ENCODE measurements at regions not wholly inside any gene's neighbourhood (a gene's known extent, or its start where the extent isn't known, plus 50 kb on each side); places are given as distances from the start of the nearest gene placed in this dataset.

GRCh38 chr17:5931616-5932015, 138.6 kb upstream of the WSCD1 start:
- TF ChIP-seq CTCF (IDR thresholded peaks at IDR 0.05; ENCODE audit: partially characterized antibody, unreplicated experiment), result no peak
- DNase-seq, result no peak
- Mint-ChIP-seq H3K27ac (ENCODE audit: unreplicated experiment) (no peak overlapping the region), H3K9me3 (ENCODE audit: unreplicated experiment) (peaks cover 4% of the 10 kb centered on the region), H3K27me3 (ENCODE audit: unreplicated experiment) (peaks cover 3% of the 10 kb centered on the region), H3K4me1 (ENCODE audit: low read depth, unreplicated experiment) (no peaks in the 10 kb centered on the region), H3K36me3 (ENCODE audit: unreplicated experiment) (no peaks in the 10 kb centered on the region), H3K4me3 (ENCODE audit: unreplicated experiment) (no peak overlapping the region)

- H3K27ac Mint-ChIP-seq (ENCODE audit: unreplicated experiment), result no peak overlapping the region
- H3K9me3 Mint-ChIP-seq (ENCODE audit: unreplicated experiment), result peaks cover 2% of the 10 kb centered on the region
- no peaks in the 10 kb centered on the region for H3K4me1 Mint-ChIP-seq (ENCODE audit: low read depth, unreplicated experiment)
- H3K36me3 Mint-ChIP-seq (ENCODE audit: unreplicated experiment), result no peaks in the 10 kb centered on the region
- H3K4me3 Mint-ChIP-seq (ENCODE audit: unreplicated experiment), result no peak overlapping the region
- peaks cover 3% of the 10 kb centered on the region for H3K27me3 Mint-ChIP-seq (ENCODE audit: unreplicated experiment)
- DNase-seq, result no peak
- TF ChIP-seq CTCF (IDR thresholded peaks at IDR 0.05; ENCODE audit: partially characterized antibody, unreplicated experiment), result no peak
Observed at GRCh38 chr17:5933430-5933829, 136.7 kb upstream of the WSCD1 start.

GRCh38 chr17:5941258-5941657, 128.9 kb upstream of the WSCD1 start:
- H3K27ac Mint-ChIP-seq (ENCODE audit: unreplicated experiment), result no peak overlapping the region
- H3K4me1 Mint-ChIP-seq (ENCODE audit: low read depth, unreplicated experiment), result peaks cover 15% of the 10 kb centered on the region
- no peak for DNase-seq
- peaks cover 2% of the 10 kb centered on the region for H3K36me3 Mint-ChIP-seq (ENCODE audit: unreplicated experiment)
- H3K4me3 Mint-ChIP-seq (ENCODE audit: unreplicated experiment), result no peak overlapping the region
- no peak for TF ChIP-seq CTCF (IDR thresholded peaks at IDR 0.05; ENCODE audit: partially characterized antibody, unreplicated experiment)
- peaks cover 2% of the 10 kb centered on the region for H3K9me3 Mint-ChIP-seq (ENCODE audit: unreplicated experiment)
- H3K27me3 Mint-ChIP-seq (ENCODE audit: unreplicated experiment), result no peaks in the 10 kb centered on the region

- TF ChIP-seq CTCF (IDR thresholded peaks at IDR 0.05; ENCODE audit: partially characterized antibody, unreplicated experiment), result no peak
- Mint-ChIP-seq H3K36me3 (ENCODE audit: unreplicated experiment) (peaks cover 7% of the 10 kb centered on the region), H3K9me3 (ENCODE audit: unreplicated experiment) (peaks cover 5% of the 10 kb centered on the region), H3K27ac (ENCODE audit: unreplicated experiment) (no peak overlapping the region), H3K4me1 (ENCODE audit: low read depth, unreplicated experiment) (peaks cover 15% of the 10 kb centered on the region), H3K4me3 (ENCODE audit: unreplicated experiment) (no peak overlapping the region), H3K27me3 (ENCODE audit: unreplicated experiment) (no peaks in the 10 kb centered on the region)
- DNase-seq, result no peak
Observed at GRCh38 chr17:5942687-5943086, 127.5 kb upstream of the WSCD1 start.

- Mint-ChIP-seq H3K4me1 (ENCODE audit: low read depth, unreplicated experiment) (peaks cover 15% of the 10 kb centered on the region), H3K27me3 (ENCODE audit: unreplicated experiment) (no peaks in the 10 kb centered on the region), H3K4me3 (ENCODE audit: unreplicated experiment) (no peak overlapping the region), H3K9me3 (ENCODE audit: unreplicated experiment) (peaks cover 5% of the 10 kb centered on the region), H3K36me3 (ENCODE audit: unreplicated experiment) (peaks cover 7% of the 10 kb centered on the region), H3K27ac (ENCODE audit: unreplicated experiment) (no peak overlapping the region)
- TF ChIP-seq CTCF (IDR thresholded peaks at IDR 0.05; ENCODE audit: partially characterized antibody, unreplicated experiment), result no peak
- DNase-seq, result no peak
Observed at GRCh38 chr17:5943232-5943631, 126.9 kb upstream of the WSCD1 start.
